ENCODE measurements at regions not wholly inside any gene's neighbourhood (a gene's known extent, or its start where the extent isn't known, plus 50 kb on each side); places are given as distances from the start of the nearest gene placed in this dataset.

- no peaks in the 10 kb centered on the region for H3K27me3 ChIP-seq (ENCODE audit: control insufficient read depth, insufficient read depth, low read length)
- intact Hi-C loops (cut with micrococcal nuclease; ENCODE audit: unreplicated experiment) (no loop called here), in situ Hi-C loops (cut with HindIII; ENCODE audit: low pct_unique_long_range_greater_than_20kb, low sequenced_read_pairs) (no loop called here)
- no peak overlapping the region for H3K4me3 ChIP-seq (ENCODE audit: low read depth in 2 of 2, low read length in 2 of 2)
- H3K36me3 ChIP-seq (ENCODE audit: control insufficient read depth, insufficient read depth, low read length): no peaks in the 10 kb centered on the region
- TF ChIP-seq SIN3A (IDR thresholded peaks at IDR 0.05; ENCODE audit: borderline replicate concordance, insufficient read depth, low read depth, low read length) (no peak), CTCF (IDR thresholded peaks at IDR 0.05) (no peak), TCF7L2 (IDR thresholded peaks at IDR 0.05; ENCODE audit: low read depth, low read length) (no peak), POLR2AphosphoS5 (IDR thresholded peaks at IDR 0.05; ENCODE audit: low read depth, low read length) (no peak)
- TF ChIP-seq, protein P1, sequence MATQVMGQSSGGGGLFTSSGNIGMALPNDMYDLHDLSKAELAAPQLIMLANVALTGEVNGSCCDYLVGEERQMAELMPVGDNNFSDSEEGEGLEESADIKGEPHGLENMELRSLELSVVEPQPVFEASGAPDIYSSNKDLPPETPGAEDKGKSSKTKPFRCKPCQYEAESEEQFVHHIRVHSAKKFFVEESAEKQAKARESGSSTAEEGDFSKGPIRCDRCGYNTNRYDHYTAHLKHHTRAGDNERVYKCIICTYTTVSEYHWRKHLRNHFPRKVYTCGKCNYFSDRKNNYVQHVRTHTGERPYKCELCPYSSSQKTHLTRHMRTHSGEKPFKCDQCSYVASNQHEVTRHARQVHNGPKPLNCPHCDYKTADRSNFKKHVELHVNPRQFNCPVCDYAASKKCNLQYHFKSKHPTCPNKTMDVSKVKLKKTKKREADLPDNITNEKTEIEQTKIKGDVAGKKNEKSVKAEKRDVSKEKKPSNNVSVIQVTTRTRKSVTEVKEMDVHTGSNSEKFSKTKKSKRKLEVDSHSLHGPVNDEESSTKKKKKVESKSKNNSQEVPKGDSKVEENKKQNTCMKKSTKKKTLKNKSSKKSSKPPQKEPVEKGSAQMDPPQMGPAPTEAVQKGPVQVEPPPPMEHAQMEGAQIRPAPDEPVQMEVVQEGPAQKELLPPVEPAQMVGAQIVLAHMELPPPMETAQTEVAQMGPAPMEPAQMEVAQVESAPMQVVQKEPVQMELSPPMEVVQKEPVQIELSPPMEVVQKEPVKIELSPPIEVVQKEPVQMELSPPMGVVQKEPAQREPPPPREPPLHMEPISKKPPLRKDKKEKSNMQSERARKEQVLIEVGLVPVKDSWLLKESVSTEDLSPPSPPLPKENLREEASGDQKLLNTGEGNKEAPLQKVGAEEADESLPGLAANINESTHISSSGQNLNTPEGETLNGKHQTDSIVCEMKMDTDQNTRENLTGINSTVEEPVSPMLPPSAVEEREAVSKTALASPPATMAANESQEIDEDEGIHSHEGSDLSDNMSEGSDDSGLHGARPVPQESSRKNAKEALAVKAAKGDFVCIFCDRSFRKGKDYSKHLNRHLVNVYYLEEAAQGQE (IDR thresholded peaks at IDR 0.05; ENCODE audit: insufficient read depth in 1 of 2, low read depth in 2 of 2, low read length in 1 of 2): no peak
- no peak for DNase-seq (ENCODE audit: low read depth, low spot score)
- POLR2A ChIA-PET: no interaction called here
- no TSS peak for BruUV-seq (replicated peaks)
- H3K4me1 ChIP-seq (ENCODE audit: control insufficient read depth, insufficient read depth, low read length): no peaks in the 10 kb centered on the region
- no peak for ATAC-seq
- H3K27ac ChIP-seq (ENCODE audit: low read length): no peak overlapping the region
- CTCF ChIA-PET: no interaction called here
- no peaks in the 10 kb centered on the region for H3K9me3 ChIP-seq (ENCODE audit: control insufficient read depth, insufficient read depth, low read depth, low read length)
Measured at GRCh38 chr12:58487678-58488161, 432.6 kb downstream of the LRIG3 start.

DNA sequence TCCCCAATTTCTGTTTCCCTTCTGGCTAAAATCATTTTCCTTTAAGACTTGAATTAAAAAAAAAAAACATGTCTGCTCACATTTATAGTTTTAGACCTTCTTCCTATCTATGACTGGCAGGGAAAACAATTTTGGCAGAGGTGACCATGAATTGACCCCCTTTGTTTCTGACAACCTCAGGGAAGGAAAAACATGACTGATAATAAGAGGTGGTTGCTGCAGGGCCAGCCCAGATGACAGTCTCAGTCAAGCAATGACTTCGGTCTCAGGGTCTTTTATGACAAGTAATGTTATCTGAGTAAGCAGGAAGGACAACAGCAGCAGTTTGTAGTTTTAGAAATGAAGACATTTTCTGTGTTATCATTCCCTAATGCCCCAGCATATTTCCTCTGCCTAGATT is 430.9 kb downstream of the LRIG3 start:
- Histone ChIP-seq H3K4me3 (ENCODE audit: low read depth in 2 of 2, low read length in 2 of 2) (no peak overlapping the region), H3K27ac (ENCODE audit: low read length) (no peak overlapping the region), H3K27me3 (ENCODE audit: control insufficient read depth, insufficient read depth, low read length) (no peaks in the 10 kb centered on the region), H3K9me3 (ENCODE audit: control insufficient read depth, insufficient read depth, low read depth, low read length) (no peaks in the 10 kb centered on the region), H3K4me1 (ENCODE audit: control insufficient read depth, insufficient read depth, low read length) (no peaks in the 10 kb centered on the region), H3K36me3 (ENCODE audit: control insufficient read depth, insufficient read depth, low read length) (no peaks in the 10 kb centered on the region)
- POLR2A ChIA-PET: no interaction called here
- DNase-seq (ENCODE audit: low read depth, low spot score) (no peak), ATAC-seq (no peak)
- BruUV-seq (replicated peaks): no TSS peak
- in situ Hi-C loops (cut with HindIII; ENCODE audit: low pct_unique_long_range_greater_than_20kb, low sequenced_read_pairs): no loop called here
- CTCF ChIA-PET: no interaction called here
- TF ChIP-seq CTCF (IDR thresholded peaks at IDR 0.05) (no peak), POLR2AphosphoS5 (IDR thresholded peaks at IDR 0.05; ENCODE audit: low read depth, low read length) (no peak), SIN3A (IDR thresholded peaks at IDR 0.05; ENCODE audit: borderline replicate concordance, insufficient read depth, low read depth, low read length) (no peak), TCF7L2 (IDR thresholded peaks at IDR 0.05; ENCODE audit: low read depth, low read length) (no peak)
- TF ChIP-seq, protein P1 (IDR thresholded peaks at IDR 0.05; ENCODE audit: insufficient read depth in 1 of 2, low read depth in 2 of 2, low read length in 1 of 2): no peak
- intact Hi-C loops (cut with micrococcal nuclease; ENCODE audit: unreplicated experiment): no loop called here

Data from Panc1 (cell line).